Hematopoietic multipotent progenitor cell treated with erythropoietin and hydrocortisone succinate and interleukin-3 and kit ligand, for 8 days (in vitro differentiated cells): ENCODE measurements at regions not wholly inside any gene's neighbourhood (a gene's known extent, or its start where the extent isn't known, plus 50 kb on each side); places are given as distances from the start of the nearest gene placed in this dataset.

Source experiments
- DNase-seq: peaks from one replicate; pipeline ENCODE4 v3.0.0-alpha.2; 2015

- no peak for DNase-seq
Measured at GRCh38 chr2:158732573-158733429, 62.3 kb upstream of the DAPL1 start.

DNA sequence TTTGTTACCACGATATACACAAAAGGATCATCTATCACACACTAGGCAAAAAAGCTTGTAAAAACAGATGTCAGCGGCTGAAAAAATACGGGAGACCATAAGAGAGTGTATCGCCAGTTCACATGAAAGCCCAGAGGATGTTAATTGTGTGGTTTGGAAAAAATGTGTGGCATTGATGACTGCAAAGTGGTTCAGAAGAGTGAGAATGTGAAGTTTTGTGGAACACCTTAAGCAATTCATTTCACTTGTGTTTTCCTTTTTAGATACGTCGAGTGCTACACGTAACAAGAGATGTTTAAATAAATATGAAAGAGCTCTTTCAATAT lies 61.7 kb upstream of the DAPL1 start:
- DNase-seq: no peak

DNA sequence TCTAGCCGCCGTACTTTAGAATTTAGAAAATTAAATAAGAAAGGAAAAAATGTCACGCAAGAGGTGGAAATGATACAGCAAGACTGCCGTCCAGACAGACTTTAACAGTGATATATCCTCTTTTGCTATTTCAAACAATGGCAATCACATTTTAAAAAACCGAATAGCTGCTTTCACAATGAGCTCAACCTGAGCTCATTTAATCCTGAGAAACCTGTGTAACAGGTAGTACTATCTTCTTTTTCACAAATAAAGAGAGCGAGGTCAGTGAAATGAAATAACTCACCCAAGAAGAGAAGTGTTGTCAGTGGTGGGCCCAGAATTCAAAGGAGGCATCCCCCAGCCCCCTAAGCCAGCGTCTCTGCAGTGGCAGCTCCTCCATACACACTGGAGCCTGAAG lies 60.7 kb upstream of the DAPL1 start:
- no peak for DNase-seq

DNA sequence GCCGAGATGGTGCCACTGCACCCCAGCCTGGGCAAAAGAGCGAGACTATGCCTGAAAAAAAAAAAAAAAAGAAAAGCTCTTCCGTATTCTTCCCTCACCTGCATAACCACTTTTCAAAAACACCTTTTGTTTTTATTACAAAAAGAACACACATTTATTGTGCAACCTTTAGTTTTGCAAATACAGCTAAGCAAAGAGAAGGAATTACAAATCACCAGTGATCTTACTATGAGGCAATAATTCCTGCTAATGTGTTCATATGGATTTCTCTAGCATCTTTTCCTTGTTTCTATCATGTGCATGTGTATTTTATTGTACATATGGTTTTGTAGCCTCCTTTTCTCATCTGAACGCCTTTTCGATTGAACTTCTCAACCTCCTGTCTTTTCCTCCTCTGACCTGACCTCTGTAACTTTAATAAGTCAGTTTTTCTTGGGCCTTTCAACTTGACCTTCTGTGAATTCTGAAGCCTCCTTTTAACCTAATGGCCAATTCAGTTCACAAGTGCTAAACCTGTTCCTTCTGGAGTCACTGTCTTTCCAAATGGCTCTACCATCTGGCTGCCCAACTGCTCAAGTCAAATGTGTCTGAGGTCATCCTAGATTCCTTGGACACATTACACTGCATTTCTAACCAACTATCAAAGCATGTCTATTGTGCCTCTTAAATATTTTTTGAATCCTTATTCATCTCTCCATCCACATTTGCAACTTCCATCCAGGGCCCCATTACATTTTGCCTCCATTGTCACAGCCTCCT lies 59.1 kb upstream of the DAPL1 start:
- no peak for DNase-seq

- DNase-seq: no peak
Measured at GRCh38 chr2:158738363-158738762, 56.8 kb upstream of the DAPL1 start.

GRCh38 chr2:158740127-158740526 lies 55.0 kb upstream of the DAPL1 start:
- DNase-seq: no peak

DNA sequence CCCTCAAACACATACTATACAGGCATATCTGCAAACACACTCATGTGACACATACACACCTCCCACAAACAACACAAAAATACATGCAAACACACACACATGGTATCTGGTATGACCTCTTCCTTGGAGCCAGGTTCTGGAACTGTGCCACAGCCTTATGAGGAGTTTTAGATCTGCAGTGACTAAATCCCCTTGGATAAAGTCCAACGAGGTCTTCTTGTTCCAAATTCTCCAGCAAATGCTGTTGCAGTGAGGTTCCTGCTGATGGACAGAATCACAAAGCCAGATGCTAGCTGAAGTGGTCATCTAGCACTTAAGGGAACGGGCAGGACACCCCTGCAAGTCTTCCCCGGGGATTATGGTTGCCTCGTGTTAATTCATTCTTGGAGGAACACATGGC lies 54.5 kb upstream of the DAPL1 start:
- no peak for DNase-seq

GRCh38 chr2:158741625-158742024 lies 53.5 kb upstream of the DAPL1 start:
- no peak for DNase-seq

DNA sequence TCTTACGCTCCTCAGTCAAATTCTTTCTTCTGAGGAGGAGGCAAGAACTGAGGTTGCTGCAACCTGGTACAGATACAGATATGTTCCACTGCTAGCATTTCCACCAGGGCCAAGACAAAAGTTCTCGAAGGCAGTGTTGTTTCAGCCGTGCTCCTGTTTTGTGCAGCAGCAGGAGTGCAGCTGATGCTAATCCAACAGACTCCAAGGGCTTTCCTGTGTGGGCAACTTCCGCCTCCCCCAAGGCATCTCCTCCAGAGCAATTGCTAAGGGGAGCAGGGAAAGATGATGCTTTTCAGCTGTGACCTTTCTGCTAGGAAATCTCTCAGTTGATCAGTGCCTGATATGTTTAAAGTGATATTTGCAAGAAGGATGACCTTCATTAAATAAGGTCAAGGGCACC lies 52.6 kb upstream of the DAPL1 start:
- no peak for DNase-seq

DNA sequence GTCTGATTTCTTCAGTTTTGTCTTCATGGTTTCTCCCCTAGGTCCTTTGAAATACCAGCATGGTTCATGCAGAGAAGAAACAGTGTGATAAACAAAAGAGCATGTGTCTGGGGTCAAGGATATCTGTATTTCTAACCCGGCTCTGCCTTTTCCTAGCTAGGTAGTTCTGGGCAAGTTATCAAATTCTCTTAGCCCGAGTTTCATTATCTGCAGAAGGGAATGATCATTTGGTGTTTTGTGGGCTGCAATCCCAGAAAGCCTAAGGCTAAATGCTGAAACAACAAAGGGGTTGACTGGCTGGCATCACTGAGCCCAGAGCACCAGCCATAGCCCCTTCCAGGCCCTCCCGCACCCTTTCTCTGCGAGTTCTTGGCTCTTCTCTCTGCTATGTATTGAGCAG lies 51.7 kb upstream of the DAPL1 start:
- DNase-seq: no peak

GRCh38 chr2:158743879-158744278 lies 51.2 kb upstream of the DAPL1 start:
- no peak for DNase-seq

DNA sequence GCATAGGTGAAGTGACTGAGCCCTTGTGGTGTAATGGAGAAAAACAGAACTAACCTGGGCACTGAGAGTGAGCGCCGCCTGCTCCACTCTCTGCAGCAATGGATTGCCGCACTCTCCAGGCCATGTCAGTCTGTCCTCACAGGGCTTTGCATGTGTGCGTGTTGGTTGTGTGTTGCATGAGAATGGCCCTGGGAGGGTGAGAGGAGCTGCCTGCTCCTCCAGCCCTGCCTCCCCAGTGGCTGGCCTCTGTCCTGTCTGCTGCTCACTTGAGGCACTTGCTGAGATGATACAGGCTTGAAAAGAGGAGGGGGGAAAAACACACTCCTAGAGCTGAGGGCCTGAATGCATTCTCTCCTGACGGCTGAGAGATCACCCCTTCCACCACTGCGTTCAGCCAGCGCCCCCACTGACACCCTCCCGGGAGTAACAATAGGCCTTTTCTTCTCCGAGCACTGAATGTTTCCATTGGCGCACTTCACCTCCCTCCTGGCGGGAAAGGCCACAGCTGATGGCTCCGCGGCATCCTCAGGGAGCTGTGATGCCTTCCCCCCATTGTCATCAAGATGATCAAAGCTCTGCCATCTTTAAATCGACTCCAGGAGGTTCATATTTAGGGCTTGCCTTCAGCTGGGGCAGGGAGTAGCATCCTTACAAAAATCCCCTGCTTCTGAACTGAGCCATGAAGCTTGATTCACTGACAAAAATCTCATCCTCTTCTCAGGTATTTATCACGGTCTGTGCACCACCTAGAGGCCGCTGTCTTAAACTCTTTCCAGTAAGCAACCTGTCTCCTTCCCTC lies 49.9 kb upstream of the DAPL1 start:
- DNase-seq: peak; percentile 58
